PC-3 (cell line): ENCODE measurements at regions not wholly inside any gene's neighbourhood (a gene's known extent, or its start where the extent isn't known, plus 50 kb on each side); places are given as distances from the start of the nearest gene placed in this dataset.

Source experiments
- CTCF ChIP-seq: fragments of 300-600 bp; sonication (generic); conservative IDR thresholded peaks from 2 replicates; pipeline ENCODE4 v1.5.1; 2017; ENCODE audit warnings: antibody characterized with exemption, low read depth, mild to moderate bottlenecking, low read length
- EZH2 ChIP-seq: fragments of 300-600 bp; sonication (generic); IDR thresholded peaks from one replicate; pipeline ENCODE4 v1.6.1; 2017; ENCODE audit warnings: antibody characterized with exemption, mild to moderate bottlenecking, low read length; ENCODE audit not compliant: unreplicated experiment

- TF ChIP-seq CTCF: no peak
- no peak for TF ChIP-seq EZH2
Observed at GRCh38 chrX:42944381-42944998, 166.5 kb upstream of the PPP1R2C start.
